HG02642 (cell line): ENCODE measurements at regions not wholly inside any gene's neighbourhood (a gene's known extent, or its start where the extent isn't known, plus 50 kb on each side); places are given as distances from the start of the nearest gene placed in this dataset.

Experiments used
- ATAC-seq: cut with Tn5 transposase; IDR thresholded peaks from one replicate; pipeline ENCODE4 v1.9.1; 2021; ENCODE audit warnings: mild to moderate bottlenecking; ENCODE audit not compliant: unreplicated experiment, poor library complexity

DNA sequence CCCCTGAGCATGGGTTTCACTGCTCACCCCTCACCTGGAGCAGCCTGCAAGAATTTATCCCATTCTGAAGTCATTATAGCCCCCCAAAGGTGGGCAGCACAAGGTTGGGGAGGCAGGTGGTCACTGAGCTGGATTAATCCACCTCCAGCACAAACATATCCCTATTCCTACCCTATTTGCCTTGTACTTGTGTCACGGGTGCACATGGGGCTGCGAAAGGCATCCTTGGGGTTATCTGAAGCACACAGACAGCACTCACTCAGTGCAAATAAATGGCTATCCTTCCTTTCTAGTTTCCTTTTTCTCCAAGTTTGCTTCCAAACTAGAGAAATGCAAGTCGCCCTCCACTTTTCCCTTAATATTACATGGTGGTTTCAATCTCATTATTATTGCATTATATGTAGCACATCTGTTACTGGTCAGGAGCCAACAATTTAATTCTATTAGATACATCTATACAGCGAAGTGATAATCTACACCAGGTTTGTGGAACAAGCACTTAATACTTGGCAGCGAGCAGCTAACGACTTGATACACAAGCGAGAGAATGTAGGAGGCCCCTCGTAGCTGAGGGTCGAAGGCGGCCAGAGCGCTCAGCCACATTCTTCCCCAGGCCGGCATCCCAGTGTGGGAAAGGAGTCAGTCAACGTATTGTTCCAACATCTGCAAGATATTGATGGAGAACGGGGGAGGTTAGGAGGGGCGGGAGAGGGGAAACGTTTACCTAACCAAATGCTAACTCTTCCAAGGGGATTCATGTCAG lies 121.3 kb upstream of the HABP2 start:
- no peak for ATAC-seq

DNA sequence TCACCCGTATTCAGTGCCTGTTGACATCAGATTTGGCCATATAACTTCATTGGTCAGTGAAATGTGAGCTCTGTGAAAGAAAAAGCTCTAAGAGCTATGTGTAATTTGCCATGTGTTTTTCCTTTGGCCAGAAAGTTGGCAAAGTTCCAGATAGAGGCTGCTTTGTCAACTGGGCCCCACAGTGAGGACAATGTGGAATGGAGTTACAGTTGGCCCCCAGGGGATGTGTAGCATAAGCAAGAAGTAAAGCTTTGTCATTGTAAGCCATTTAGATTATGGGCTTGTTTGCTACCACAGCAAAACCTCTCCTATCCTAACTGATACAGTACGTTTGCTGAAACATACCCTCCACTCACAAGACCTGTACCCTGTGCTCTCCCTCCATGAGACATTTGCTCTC lies 119.1 kb upstream of the HABP2 start:
- ATAC-seq, result no peak

DNA sequence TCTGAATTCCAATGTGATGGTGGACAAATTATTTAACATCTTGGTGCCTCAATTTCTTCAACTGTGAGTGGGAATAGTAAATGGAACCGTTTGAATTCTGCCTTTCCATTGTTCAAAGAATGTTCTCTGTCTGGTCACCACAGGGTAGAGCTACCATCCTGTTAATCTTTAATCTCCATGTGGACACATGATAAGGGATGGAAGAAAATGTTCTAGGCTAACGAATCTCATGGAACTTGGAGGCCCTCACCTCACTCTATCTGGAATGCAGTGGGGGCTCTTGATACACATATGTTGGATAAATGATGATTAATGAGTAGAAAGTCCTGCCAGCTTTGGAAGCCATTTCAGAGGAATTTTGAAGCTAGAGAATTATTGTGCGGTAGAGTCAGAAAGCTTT lies 118.5 kb upstream of the HABP2 start:
- no peak for ATAC-seq

DNA sequence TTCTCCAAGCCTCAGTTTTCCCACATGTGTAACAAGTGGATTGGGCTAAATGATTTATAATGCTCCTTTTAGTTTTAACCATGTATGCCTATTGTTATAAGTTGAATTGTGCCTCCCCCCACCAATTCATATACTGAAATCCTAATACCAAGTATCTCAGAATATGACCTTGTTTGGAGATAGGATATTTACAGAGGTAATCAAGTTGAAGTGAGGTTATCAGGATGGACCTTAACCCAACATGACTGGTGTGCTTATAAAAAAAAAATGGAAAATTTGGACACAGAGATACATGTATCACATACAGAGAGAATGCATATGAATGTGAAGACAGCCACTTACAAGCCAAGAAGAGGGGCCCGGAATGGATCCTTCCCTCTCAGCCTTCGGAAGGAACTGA lies 117.9 kb upstream of the HABP2 start:
- no peak for ATAC-seq

DNA sequence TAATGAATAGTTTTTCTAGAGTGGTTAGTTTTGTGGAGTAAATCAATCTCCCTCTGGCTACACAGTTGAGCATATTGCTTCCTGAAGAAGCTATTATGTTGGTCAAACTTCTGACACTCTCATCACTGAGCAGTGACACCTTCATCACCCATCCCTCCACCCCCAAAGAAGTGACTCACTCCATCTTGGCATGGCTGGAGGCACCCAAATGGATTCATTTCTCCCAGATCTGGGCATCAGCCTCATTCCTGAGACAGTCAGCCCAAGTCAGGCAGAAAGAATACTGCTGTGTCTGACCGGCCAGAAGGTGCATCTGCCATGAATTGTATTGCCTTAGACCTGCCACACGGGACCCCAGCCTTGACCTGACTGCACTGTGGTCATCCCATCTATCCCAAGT lies 117.0 kb upstream of the HABP2 start:
- ATAC-seq, result no peak

DNA sequence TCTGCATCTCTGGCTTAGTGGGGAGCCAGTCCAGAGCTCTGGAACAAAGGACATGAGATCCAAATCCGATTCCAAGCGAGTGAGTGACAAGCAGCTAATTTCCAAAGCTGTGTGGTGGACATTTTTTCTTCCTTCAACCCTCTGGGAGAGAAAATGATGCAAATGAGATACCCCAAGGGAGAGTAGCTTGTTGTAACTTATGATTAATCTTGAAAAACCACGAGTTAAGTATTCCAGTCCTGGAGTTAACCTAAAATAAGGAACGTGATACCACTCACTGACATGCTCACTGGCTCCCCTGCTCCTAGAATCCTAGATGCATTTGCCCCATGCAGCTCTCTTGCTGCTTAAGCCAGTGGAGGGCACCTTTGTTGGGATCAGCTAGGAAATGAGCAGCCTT lies 116.0 kb upstream of the HABP2 start:
- no peak for ATAC-seq

DNA sequence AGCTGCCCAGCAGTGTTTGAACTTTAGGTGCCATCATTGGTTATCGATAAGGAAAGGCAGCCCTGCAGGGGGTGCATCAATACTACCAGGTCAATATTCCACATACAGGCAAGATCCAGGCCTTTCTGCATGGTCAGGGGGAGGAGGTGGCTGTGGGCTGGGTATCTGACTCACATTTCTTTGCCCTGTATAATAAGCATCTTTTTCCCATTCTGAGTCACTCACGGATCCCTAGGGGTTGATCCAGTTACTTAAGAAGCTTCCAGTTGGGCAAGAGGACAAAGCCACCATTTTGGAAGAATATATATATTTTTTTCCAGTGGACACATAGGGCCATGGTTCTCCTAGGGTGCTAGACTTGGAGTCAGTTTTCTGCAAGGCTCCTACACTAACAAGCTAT lies 114.2 kb upstream of the HABP2 start:
- ATAC-seq, result no peak

DNA sequence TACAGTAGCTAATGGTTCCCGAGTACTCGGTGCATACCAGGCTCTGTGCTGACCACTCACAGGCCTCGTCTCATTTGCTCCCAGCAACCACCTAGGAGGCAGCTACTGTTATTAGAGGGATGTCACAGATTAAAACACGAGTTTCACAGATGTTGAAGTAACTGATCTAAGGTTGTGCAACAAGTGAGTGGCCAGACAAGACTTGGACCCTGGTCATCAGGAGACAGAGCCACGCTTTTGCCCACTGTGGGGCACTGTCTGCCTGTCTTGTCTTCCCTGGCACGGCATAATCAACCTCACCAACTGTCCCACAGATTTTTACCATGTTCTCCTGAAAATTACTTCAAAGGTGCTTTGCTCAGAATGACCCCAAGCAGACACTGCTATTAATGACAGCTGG lies 111.6 kb upstream of the HABP2 start:
- no peak for ATAC-seq

DNA sequence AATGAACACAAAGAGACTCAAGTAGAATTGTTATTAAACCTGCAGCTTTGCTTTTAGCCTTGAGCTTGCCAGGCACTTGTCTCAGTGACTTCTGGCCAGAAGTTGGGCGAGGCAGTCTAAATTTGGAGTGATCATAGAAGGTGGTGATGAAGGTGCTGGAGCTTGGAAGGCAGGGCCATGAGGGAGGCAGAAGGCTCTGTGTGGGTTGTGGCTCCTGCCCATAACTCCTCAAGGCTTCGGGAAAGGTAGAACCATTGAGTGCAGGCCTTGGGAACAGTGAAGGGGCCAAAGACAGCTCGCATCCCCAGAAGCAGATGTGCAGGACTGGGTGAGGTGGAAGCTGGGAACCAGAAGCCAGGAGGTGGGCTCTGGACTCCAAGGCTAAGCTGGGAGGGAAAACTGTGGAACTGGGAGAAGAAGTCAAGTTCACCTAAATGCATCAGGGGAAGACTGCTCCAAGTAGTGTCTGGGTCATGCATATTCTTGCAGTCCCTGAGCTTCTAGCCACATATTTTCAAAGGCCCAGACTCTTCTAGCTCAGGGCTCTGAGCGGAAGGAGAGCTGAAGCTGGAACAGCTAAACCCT lies 111.1 kb upstream of the HABP2 start:
- ATAC-seq, result no peak

DNA sequence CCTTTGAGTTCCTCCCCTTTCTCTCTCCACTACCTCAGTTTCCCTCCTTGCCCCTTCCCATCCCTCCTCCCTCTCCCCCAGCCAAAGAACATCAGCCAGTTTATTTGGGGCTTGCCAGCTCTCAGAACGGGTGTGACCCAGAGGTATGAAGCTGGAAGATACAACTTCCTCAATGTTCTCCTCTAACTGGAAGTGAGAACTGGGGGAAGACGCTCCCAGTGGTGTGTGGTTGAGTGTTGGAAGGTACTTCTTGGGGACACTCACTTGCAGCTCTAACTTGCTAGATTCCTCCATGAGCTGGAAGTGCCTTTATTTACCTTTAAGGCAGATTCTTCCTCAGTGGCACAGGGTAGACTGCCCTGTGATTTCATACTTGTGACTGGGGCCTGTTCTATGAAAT lies 110.5 kb upstream of the HABP2 start:
- no peak for ATAC-seq

DNA sequence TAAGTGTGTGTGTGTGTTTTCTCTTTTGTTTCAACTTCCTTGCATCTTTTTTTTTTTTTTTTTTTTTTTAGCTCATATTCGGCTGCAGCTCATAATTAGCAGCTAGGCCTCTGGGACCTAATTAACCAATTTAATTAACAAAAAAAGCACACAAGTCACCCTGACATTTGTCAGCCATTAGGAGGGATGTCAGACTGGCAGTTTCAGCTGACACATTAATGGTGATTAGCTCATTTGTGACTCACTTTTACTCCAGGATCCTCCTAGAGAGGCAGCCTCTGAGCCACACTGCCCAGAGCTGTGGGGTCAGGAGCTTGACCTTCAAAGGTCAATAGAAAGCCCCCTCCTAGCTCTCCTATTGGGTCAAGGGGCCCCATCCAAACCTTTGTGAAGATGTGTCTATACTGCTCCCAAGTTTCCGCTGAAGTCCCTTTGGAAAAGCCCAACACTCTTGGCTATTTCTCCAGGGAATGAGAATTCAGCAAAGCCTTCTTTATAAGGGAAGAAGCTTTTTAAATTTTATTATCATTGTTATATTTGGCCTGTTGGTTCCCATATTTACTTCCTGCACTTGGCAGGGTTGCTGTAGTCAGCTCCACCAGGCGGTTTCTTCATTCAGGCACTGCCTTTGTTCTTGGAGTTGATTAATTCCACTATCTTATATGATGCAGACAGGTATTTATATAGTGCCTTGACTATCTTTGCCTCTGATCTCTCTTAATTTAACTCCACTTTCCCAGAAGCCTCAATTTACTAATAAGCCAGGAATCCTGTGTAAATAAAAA lies 109.5 kb upstream of the HABP2 start:
- ATAC-seq, result no peak

DNA sequence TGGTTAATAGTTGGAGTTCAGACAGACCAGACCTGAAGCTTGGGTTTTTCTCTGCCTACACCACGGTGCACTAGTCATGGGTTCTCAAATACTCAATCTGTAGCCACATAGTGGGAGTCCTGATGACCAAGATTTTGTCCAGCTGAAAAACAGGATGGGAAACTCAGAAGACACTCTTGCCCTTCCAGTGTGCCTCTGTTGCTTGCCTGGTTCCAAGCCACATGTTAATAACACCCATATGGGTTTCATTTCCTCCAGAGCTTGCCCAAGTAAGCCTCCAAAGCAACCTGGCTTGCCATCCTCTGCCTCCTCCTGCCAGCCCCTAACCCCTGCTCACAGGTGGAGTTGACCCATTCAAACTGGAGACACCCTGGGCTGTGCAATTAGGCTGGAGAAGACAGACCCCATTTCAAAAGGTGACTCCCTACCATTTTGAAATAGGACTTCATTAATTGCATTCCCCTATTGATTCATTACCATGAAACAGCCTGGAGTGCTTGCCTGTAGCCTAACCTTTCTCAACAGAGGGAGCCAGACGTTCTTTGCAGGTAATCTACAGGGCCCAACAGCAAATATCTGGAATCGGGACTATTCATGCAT lies 108.0 kb upstream of the HABP2 start:
- no peak for ATAC-seq

DNA sequence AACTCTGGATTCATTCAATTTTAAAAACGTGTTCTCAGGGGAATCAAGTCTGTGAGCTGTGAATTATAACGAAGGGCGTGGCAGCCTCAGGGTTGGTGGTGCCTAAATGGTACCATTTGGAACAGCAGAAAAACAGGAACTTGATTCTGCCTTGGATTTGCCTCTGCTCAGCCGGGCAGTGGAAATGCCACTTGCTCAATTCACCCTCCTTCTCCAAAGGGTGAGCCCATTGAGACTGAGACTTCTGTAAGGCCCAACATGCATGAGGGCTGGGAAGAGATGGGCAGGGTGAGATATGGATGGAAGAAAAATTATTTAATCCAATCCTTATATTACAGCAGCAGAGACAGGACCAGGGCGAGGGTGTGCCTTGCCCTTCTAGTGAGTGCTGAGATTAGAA lies 107.1 kb upstream of the HABP2 start:
- no peak for ATAC-seq

DNA sequence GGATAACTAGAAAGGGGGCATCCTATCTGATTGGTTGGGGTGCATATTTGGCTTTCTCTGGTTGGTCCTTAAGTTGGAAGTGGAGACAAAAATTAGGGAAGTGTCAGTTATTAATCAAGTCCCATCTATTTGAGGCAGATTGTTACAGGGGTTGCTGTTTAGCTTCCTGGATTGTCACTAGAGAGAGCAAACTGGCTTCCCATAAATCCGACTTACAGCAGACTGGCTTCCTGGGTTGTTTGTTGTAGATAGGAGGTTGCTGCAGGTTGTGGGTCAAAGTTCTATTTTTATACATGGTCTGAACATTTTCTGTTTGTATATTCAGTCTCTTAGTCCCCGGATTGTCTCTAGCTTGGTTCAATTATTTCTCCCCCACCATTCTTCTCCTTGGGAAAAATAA lies 106.1 kb upstream of the HABP2 start:
- no peak for ATAC-seq

DNA sequence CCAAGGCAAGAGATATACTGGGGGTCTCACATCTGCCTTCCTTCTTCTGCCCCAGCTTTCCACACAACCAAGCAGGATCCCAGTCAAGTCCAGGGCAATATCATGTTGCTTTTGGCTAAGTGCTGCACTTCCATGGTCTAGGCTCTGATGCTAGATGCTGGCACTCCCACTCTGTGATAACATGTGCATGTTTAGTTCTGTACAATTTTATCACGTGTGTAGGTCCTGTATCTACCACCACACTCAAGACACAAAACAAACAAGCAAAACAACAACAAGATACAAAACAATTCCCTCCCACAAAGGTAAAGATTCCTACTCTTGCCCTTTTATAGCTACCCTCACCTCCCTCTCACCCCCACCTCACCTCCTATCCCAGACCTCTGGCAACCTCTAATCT lies 105.6 kb upstream of the HABP2 start:
- ATAC-seq, result no peak

DNA sequence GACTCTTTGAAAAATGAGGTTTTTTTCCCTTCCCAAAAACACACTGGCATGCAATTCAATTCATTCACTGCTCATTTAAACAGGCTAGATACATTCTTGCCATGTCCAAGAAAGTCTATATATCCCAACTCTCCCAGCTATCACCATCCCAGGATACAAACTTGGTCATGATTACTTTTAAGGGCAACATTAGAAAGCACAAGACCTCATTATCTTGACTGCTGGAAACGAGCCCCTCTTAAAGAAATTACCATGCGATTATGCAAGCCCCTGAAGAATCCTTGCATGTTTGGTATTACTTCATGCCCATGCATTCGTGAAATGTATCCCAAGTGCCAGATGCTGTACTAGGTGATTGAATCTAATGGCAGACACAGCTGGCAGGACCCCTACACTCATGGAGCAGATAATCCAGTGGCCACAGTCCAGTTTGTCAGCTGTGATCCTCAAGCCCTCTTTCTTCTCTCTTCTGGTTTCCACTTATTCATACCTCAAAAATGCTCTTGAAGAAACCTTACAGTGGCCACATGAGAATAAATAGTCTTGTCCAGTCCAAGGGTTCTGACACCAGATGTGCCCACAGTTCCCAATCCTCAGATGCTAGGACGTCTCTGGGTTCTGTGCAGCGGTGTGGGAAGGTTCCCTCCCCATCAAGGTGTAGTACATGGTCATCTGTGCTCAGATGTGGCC lies 103.7 kb upstream of the HABP2 start:
- ATAC-seq, result no peak

DNA sequence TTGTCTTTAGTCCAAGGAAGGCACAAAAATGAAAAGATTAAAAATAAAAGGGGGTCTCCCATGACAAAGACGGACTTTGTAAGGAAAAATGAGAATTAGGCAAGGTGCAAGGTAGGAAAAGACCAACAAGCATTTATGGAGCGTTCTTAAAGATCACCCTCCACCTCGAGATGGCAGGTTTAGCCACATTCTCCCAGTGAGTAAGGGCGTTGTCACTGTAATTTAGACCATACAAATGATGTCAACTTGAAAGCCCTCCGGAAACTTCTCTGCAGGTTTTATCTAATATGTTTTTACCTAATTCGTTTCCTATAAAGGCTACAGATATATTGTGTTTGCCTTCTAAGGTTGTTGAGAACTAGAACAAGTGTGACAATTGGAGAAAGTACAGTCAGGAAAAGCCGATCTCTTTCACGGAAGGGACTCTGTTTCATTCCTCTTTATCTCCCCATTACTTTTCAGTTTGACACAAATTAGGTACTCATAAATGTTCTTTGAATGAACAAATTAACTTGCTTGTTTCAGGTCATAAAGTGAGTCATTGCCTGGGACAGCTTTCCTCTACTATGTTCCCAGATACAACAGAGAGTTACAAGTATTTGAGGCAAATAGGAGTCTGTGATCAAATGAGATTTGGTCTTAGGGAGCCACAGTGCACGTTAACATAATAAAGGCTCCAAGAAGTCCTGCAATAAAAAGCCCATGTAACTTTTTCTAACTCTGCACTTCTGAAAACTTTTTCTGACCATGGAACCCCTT lies 102.6 kb upstream of the HABP2 start:
- no peak for ATAC-seq

DNA sequence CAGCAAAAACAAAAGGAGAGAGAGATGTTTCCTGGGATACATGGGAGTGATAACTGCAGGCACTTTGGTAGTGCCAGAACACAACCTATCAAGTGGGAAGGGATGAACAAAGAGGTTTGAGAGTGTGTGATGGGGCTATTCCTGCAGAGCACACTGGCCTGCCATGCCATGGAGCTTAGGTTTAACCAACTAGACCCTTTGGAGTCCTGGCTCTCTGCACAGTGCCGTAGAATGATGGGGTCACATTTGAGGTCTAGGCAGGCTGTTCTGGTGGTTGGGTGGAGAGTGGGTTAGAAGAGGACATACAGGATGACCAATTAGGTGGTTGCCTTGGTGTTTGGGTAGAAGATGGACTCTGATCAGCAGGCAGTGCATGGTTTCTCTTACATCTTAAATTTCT lies 101.9 kb upstream of the HABP2 start:
- no peak for ATAC-seq

DNA sequence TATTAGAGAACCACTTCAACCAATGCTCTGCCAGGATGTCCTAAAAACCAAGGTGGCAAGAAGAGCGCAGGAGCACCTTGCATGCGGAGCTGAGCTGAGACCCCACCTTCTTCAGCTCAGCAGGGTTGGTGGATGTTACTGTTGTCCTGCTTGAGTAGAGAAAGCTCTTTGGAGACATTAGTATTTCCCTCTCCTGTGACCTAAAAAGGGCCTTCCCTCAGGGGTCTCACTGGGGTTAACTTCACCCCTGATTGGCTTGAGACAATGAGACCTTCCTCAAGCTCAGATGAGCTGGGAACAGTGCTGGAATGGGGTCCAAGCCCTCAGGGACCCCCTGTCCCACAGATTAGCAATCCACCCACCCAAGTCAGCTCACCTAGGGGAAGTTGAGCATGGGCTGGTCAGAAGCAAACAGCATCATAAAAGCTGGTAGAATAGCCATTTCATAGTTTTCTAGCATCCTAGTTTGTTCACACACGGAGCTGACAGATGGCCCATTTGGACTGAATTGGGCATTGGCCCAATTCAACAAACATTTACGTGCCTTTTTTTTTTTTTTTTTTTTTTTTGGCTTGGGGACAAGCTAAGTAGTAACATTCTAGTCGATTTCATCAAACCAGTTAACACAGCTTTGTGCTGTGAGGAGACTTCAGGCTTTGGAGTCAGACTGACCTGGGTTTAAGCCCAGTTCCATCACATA lies 100.6 kb upstream of the HABP2 start:
- no peak for ATAC-seq
